SK-N-SH treated with all-trans-retinoic acid at 6 μM for 48 hours (cell line): ENCODE measurements at regions not wholly inside any gene's neighbourhood (a gene's known extent, or its start where the extent isn't known, plus 50 kb on each side); places are given as distances from the start of the nearest gene placed in this dataset.
"Not testable (repeated sequence)": the region's sequence is repeated elsewhere in the genome, so short reads cannot be mapped to it uniquely, and the experiment has no call there.

Experiments used
- ATAC-seq: fragments of 200-7000 bp; cut with Tn5 transposase; 3 replicates; pipeline ENCODE4 v1.9.1; 2020; ENCODE audit warnings: mild to moderate bottlenecking, moderate library complexity
- TCF4 ChIP-seq: fragments of 250-450 bp; sonication (Bioruptor Pico); IDR thresholded peaks from 2 replicates; pipeline ENCODE4 v1.8.0; 2021; ENCODE audit warnings: mild to moderate bottlenecking, moderate library complexity, borderline replicate concordance

GRCh38 chr16:16448423-16448822 lies 69.5 kb downstream of the NPIPA7 start:
- not testable (repeated sequence) for ATAC-seq

GRCh38 chr16:16449712-16450237 lies 70.8 kb downstream of the NPIPA7 start:
- ATAC-seq = not testable (repeated sequence)

GRCh38 chr16:16451721-16452410 lies 72.9 kb downstream of the NPIPA7 start:
- not testable (repeated sequence) for ATAC-seq

- ATAC-seq = not testable (repeated sequence)
Measured at GRCh38 chr16:16458579-16458978, 79.6 kb downstream of the NPIPA7 start.

GRCh38 chr16:16463792-16464191 lies 84.9 kb downstream of the NPIPA7 start:
- not testable (repeated sequence) for ATAC-seq

- ATAC-seq = not testable (repeated sequence)
Measured at GRCh38 chr16:16488919-16489318, 110.0 kb downstream of the NPIPA7 start.

GRCh38 chr16:16489466-16489865 lies 110.5 kb downstream of the NPIPA7 start:
- ATAC-seq = not testable (repeated sequence)

- not testable (repeated sequence) for ATAC-seq
Measured at GRCh38 chr16:16494114-16494513, 115.2 kb downstream of the NPIPA7 start.

- ATAC-seq = not testable (repeated sequence)
Measured at GRCh38 chr16:16494998-16495397, 116.1 kb downstream of the NPIPA7 start.

GRCh38 chr16:16499875-16500274 lies 120.9 kb downstream of the NPIPA7 start:
- not testable (repeated sequence) for ATAC-seq

GRCh38 chr16:16507041-16507440 lies 128.1 kb downstream of the NPIPA7 start:
- not testable (repeated sequence) for ATAC-seq

- ATAC-seq = not testable (repeated sequence)
Measured at GRCh38 chr16:16508344-16508743, 129.4 kb downstream of the NPIPA7 start.

- not testable (repeated sequence) for ATAC-seq
Measured at GRCh38 chr16:16519395-16519794, 140.5 kb downstream of the NPIPA7 start.

- ATAC-seq = peak; percentile 41; the same call in 1 of the 3 replicates
Measured at GRCh38 chr16:16521239-16522002, 142.5 kb downstream of the NPIPA7 start.

GRCh38 chr16:16526998-16527397 lies 148.1 kb downstream of the NPIPA7 start:
- ATAC-seq = not testable (repeated sequence)

- peak; percentile 86 for ATAC-seq
Measured at GRCh38 chr16:16530744-16531143, 151.8 kb downstream of the NPIPA7 start.

- not testable (repeated sequence) for ATAC-seq
Measured at GRCh38 chr16:16535565-16535964, 156.6 kb downstream of the NPIPA7 start.

GRCh38 chr16:16536151-16536550 lies 157.2 kb downstream of the NPIPA7 start:
- TF ChIP-seq TCF4 (CRISPR knock-in tag) = peak; percentile 27; the same call in 1 of the 2 replicates
- ATAC-seq = not testable (repeated sequence)

- ATAC-seq = not testable (repeated sequence)
Measured at GRCh38 chr16:16549710-16550109, 170.8 kb downstream of the NPIPA7 start.

GRCh38 chr16:16550824-16551223 lies 171.9 kb downstream of the NPIPA7 start:
- ATAC-seq = not testable (repeated sequence)

- not testable (repeated sequence) for ATAC-seq
Measured at GRCh38 chr16:16552819-16553340, 173.9 kb downstream of the NPIPA7 start.

- ATAC-seq = not testable (repeated sequence)
Measured at GRCh38 chr16:16559179-16559740, 180.3 kb downstream of the NPIPA7 start.
